Lung (tissue), 11 donors: ENCODE measurements at regions not wholly inside any gene's neighbourhood (a gene's known extent, or its start where the extent isn't known, plus 50 kb on each side); places are given as distances from the start of the nearest gene placed in this dataset.
"Not testable (repeated sequence)": the region's sequence is repeated elsewhere in the genome, so short reads cannot be mapped to it uniquely, and the experiment has no call there.

Experiments
- ATAC-seq: fragments of 200-7000 bp; cut with Tn5 transposase; one replicate; pipeline ENCODE4 v1.9.1; 2020; ENCODE audit warnings: moderate number of reproducible peaks; ENCODE audit not compliant: insufficient read depth, low FRiP score
- DNase-seq, 3 donors: peaks; one replicate each; pipeline ENCODE4 v3.0.0-alpha.2; 2013 to 2017
- H3K27ac ChIP-seq, 2 donors: one replicate each; pipeline ENCODE4 v1.5.1; 2013; ENCODE audit warnings: mild to moderate bottlenecking in 2 of 2, moderate library complexity in 2 of 2, control low read depth in 1 of 2, inconsistent platforms in 1 of 2, low read depth in 1 of 2, low read length in 1 of 2
- H3K27me3 ChIP-seq, 3 donors: one replicate each; pipeline ENCODE4 v1.5.1; 2013; ENCODE audit warnings: low read length in 2 of 3; ENCODE audit not compliant: control insufficient read depth in 3 of 3, insufficient read depth in 3 of 3
- H3K36me3 ChIP-seq, 4 donors: one replicate each; pipeline ENCODE4 v1.5.1; 2013; ENCODE audit warnings: low read length in 4 of 4, mild to moderate bottlenecking in 1 of 4, moderate library complexity in 1 of 4; ENCODE audit not compliant: control insufficient read depth in 4 of 4, insufficient read depth in 4 of 4
- H3K4me1 ChIP-seq, 5 donors: one replicate each; pipeline ENCODE4 v1.5.1; 2013; ENCODE audit warnings: low read length in 5 of 5, mild to moderate bottlenecking in 2 of 5, moderate library complexity in 1 of 5; ENCODE audit not compliant: control insufficient read depth in 5 of 5, insufficient read depth in 5 of 5
- H3K4me3 ChIP-seq: one replicate; pipeline ENCODE4 v1.5.1; 2013; ENCODE audit warnings: mild to moderate bottlenecking, control low read depth, moderate library complexity
- H3K9ac ChIP-seq, 2 donors: one replicate each; pipeline ENCODE4 v1.5.1; 2013; ENCODE audit warnings: low read length in 2 of 2, control low read depth in 1 of 2; ENCODE audit not compliant: insufficient read depth in 1 of 2
- H3K9me3 ChIP-seq, 4 donors: one replicate each; pipeline ENCODE4 v1.5.1; 2013; ENCODE audit warnings: low read length in 3 of 4, mild to moderate bottlenecking in 1 of 4, moderate library complexity in 1 of 4; ENCODE audit not compliant: control insufficient read depth in 4 of 4, insufficient read depth in 3 of 4
- WGBS, 2 donors: extraction: QIAGEN DNeasy Blood & Tissue Kit; methylation state at CpG; one replicate each; pipeline ENCODE4 v1.1.7; 2013; 5-methylcytosine and 5-hydroxymethylcytosine counted together
- TF ChIP-seq, protein P1 (sequence below): IDR thresholded peaks from 2 replicates; pipeline ENCODE4 v1.5.1; 2012; ENCODE audit warnings: mild to moderate bottlenecking; ENCODE audit errors: control extremely low read depth, extremely low read depth
- donor health status: control.
- donor health status: control.
- donor health status: Bipolar disorder and iron deficiency.
- donor health status: healthy.
- donor health status: DM: yes; HTN: yes; CAD: no.

- no peak overlapping the region for H3K9ac ChIP-seq
- H3K27ac ChIP-seq, result peak overlapping the region in 1 of 2 donors; percentile 2
- ATAC-seq, result no peak
- H3K36me3 ChIP-seq, result no peaks in the 10 kb centered on the region
- TF ChIP-seq, protein P1, sequence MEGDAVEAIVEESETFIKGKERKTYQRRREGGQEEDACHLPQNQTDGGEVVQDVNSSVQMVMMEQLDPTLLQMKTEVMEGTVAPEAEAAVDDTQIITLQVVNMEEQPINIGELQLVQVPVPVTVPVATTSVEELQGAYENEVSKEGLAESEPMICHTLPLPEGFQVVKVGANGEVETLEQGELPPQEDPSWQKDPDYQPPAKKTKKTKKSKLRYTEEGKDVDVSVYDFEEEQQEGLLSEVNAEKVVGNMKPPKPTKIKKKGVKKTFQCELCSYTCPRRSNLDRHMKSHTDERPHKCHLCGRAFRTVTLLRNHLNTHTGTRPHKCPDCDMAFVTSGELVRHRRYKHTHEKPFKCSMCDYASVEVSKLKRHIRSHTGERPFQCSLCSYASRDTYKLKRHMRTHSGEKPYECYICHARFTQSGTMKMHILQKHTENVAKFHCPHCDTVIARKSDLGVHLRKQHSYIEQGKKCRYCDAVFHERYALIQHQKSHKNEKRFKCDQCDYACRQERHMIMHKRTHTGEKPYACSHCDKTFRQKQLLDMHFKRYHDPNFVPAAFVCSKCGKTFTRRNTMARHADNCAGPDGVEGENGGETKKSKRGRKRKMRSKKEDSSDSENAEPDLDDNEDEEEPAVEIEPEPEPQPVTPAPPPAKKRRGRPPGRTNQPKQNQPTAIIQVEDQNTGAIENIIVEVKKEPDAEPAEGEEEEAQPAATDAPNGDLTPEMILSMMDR, result no peak
- DNase-seq, result no peak
- H3K4me3 ChIP-seq, result no peak overlapping the region
- H3K27me3 ChIP-seq, result no peaks in the 10 kb centered on the region
- WGBS, 2 donors, result 74 to 92% methylated on average over 6 of the region's 6 CpGs
- H3K9me3 ChIP-seq, result peaks cover 0 to 8% (median 4%) of the 10 kb centered on the region in 4 donors
- H3K4me1 ChIP-seq, result no peaks in the 10 kb centered on the region
These were observed 110.7 kb downstream of the AKR1D1 start for GRCh38 chr7:138186951-138187351.

GRCh38 chr7:138188290-138188858 is 112.1 kb downstream of the AKR1D1 start:
- no peak overlapping the region for H3K27ac ChIP-seq
- no peak for ATAC-seq
- no peaks in the 10 kb centered on the region for H3K36me3 ChIP-seq
- H3K27me3 ChIP-seq, result no peaks in the 10 kb centered on the region
- DNase-seq, result no peak
- TF ChIP-seq, protein P1, result no peak
- H3K9me3 ChIP-seq, result peaks cover 0 to 8% (median 4%) of the 10 kb centered on the region in 4 donors
- no peak overlapping the region for H3K4me3 ChIP-seq
- peaks cover 0 to 2% (median 0%) of the 10 kb centered on the region in 5 donors for H3K4me1 ChIP-seq
- WGBS, 2 donors, result 72 to 83% methylated on average over 8 of the region's 8 CpGs
- H3K9ac ChIP-seq, result no peak overlapping the region

GRCh38 chr7:138194567-138194966 is 118.3 kb downstream of the AKR1D1 start:
- peaks cover 0 to 2% (median 0%) of the 10 kb centered on the region in 4 donors for H3K9me3 ChIP-seq
- no peaks in the 10 kb centered on the region for H3K27me3 ChIP-seq
- no peak overlapping the region for H3K9ac ChIP-seq
- H3K4me3 ChIP-seq, result no peak overlapping the region
- H3K27ac ChIP-seq, result peak overlapping the region in 1 of 2 donors; percentile 45
- no peaks in the 10 kb centered on the region for H3K36me3 ChIP-seq
- H3K4me1 ChIP-seq, result peaks cover 0 to 13% (median 6%) of the 10 kb centered on the region in 5 donors
- ATAC-seq, result no peak
- TF ChIP-seq, protein P1, result no peak
- no peak for DNase-seq
- WGBS, 2 donors, result 65 to 74% methylated on average over 8 of the region's 8 CpGs

DNA sequence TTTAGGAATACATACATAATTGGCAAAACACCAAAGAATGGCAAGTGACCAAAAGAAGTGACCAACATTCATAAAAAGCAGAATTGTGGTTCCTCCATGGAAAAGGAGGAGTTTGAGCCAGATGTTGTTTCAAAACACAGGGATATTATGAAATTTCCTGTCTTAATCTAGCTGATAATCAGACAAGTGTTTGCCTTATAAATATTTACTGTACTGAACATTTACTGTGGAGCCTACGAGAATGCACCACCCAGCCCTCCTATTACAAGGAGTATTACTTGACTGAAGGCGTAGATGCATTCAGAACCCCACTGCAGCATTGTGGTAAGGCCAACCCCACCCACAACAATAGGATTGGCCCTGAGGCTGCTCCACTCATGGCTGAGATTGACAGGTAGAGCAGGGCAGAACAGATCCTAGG is 118.9 kb downstream of the AKR1D1 start:
- ATAC-seq, result peak; percentile 32
- Histone ChIP-seq H3K27ac (no peak overlapping the region), H3K36me3 (no peaks in the 10 kb centered on the region), H3K9me3 (peaks cover 0 to 2% (median 0%) of the 10 kb centered on the region in 4 donors), H3K27me3 (no peaks in the 10 kb centered on the region), H3K4me3 (no peak overlapping the region), H3K9ac (no peak overlapping the region), H3K4me1 (peaks cover 0 to 13% (median 6%) of the 10 kb centered on the region in 5 donors)
- 15 to 26% methylated on average over 2 of the region's 2 CpGs for WGBS, 2 donors
- TF ChIP-seq, protein P1, result no peak
- peak; percentile 54 to 94 (median 92) for DNase-seq

- 33 to 38% methylated on average over 3 of the region's 3 CpGs for WGBS, 2 donors
- H3K9ac ChIP-seq, DNase-seq, H3K36me3 ChIP-seq, H3K27ac ChIP-seq, H3K4me3 ChIP-seq, H3K27me3 ChIP-seq, H3K9me3 ChIP-seq, ATAC-seq: not testable (repeated sequence)
- peaks cover 0 to 13% (median 6%) of the 10 kb centered on the region in 5 donors for H3K4me1 ChIP-seq
These were observed 120.3 kb downstream of the AKR1D1 start for GRCh38 chr7:138196503-138196946.
